CD14-positive monocyte (primary cell): ENCODE measurements at regions not wholly inside any gene's neighbourhood (a gene's known extent, or its start where the extent isn't known, plus 50 kb on each side); places are given as distances from the start of the nearest gene placed in this dataset.

Experiments used
- DNase-seq, 3 donors: peaks; one replicate each; pipeline ENCODE4 v3.0.0-alpha.2; 2011 to 2022
- H2AFZ ChIP-seq: 2 replicates; pipeline ENCODE4 v1.6.0; 2012; ENCODE audit warnings: mild to moderate bottlenecking, low read depth, low read length, inconsistent platforms; ENCODE audit not compliant: insufficient read depth, poor library complexity, severe bottlenecking
- H3K27ac ChIP-seq, 2 donors: 1 replicate in 1 of 2; 2 replicates in 1 of 2; pipeline ENCODE4 v1.5.1; 2012 to 2013; ENCODE audit warnings: low read length in 2 of 2, control low read depth in 1 of 2, inconsistent platforms in 1 of 2, low read depth in 1 of 2, mild to moderate bottlenecking in 1 of 2
- H3K27me3 ChIP-seq, 2 donors: one replicate each; pipeline versions ENCODE4 v1.6.0 to v1.6.1; 2011 to 2013; ENCODE audit warnings: low read length in 2 of 2; ENCODE audit not compliant: control insufficient read depth in 2 of 2, insufficient read depth in 2 of 2
- H3K36me3 ChIP-seq, 2 donors: replicated peaks in 1 of 2; 1 replicate in 1 of 2; 2 replicates in 1 of 2; pipeline versions ENCODE4 v1.5.1 to v1.6.1; 2012 to 2013; ENCODE audit warnings: low read length in 2 of 2, control low read depth in 1 of 2, inconsistent platforms in 1 of 2, mild to moderate bottlenecking in 1 of 2; ENCODE audit not compliant: insufficient read depth in 2 of 2, control insufficient read depth in 1 of 2
- H3K4me1 ChIP-seq, 2 donors: 1 replicate in 1 of 2; 2 replicates in 1 of 2; pipeline versions ENCODE4 v1.5.1 to v1.6.1; 2012 to 2013; ENCODE audit warnings: low read length in 2 of 2, control low read depth in 1 of 2, inconsistent platforms in 1 of 2, mild to moderate bottlenecking in 1 of 2, moderate library complexity in 1 of 2; ENCODE audit not compliant: insufficient read depth in 2 of 2, control insufficient read depth in 1 of 2
- H3K4me2 ChIP-seq: replicated peaks from 2 replicates; pipeline ENCODE3; 2012; ENCODE audit warnings: low read length, moderate library complexity, mild to moderate bottlenecking; ENCODE audit not compliant: poor library complexity, severe bottlenecking; ENCODE audit errors: extremely low read depth
- H3K4me3 ChIP-seq, 3 experiments: fragments of 200-600 bp in 1 of 3; sonication (generic) in 1 of 3; replicated peaks in 1 of 3; 1 replicate in 2 of 3; 2 replicates in 1 of 3; pipeline ENCODE4 v1.5.1; 2011 to 2013; ENCODE audit warnings: low read length in 3 of 3, mild to moderate bottlenecking in 3 of 3, control low read depth in 2 of 3, low read depth in 2 of 3, inconsistent platforms in 1 of 3, moderate library complexity in 1 of 3
- H3K79me2 ChIP-seq: 2 replicates; pipeline ENCODE4 v1.6.0; 2012; ENCODE audit warnings: mild to moderate bottlenecking, control low read depth, inconsistent platforms, low read length, moderate library complexity; ENCODE audit not compliant: insufficient read depth
- H3K9ac ChIP-seq: 2 replicates; pipeline ENCODE4 v1.6.0; 2017; ENCODE audit warnings: low read length, mild to moderate bottlenecking; ENCODE audit not compliant: insufficient read depth, poor library complexity, severe bottlenecking
- H3K9me3 ChIP-seq, 2 donors: replicated peaks in 1 of 2; 1 replicate in 1 of 2; 2 replicates in 1 of 2; pipeline versions ENCODE4 v1.5.1 to v1.6.1; 2012 to 2013; ENCODE audit warnings: low read length in 2 of 2, control low read depth in 1 of 2; ENCODE audit not compliant: control insufficient read depth in 1 of 2, insufficient read depth in 1 of 2
- H4K20me1 ChIP-seq: 2 replicates; pipeline ENCODE4 v1.6.0; 2012; ENCODE audit warnings: mild to moderate bottlenecking, low read length, control low read depth, moderate library complexity; ENCODE audit not compliant: insufficient read depth
- H3K27ac Mint-ChIP-seq, 7 donors: one replicate each; pipeline ENCODE4 v1.8.0; 2020; ENCODE audit warnings: mild to moderate bottlenecking in 7 of 7, mixed read lengths in 7 of 7, moderate library complexity in 6 of 7, inconsistent platforms in 2 of 7
- H3K27me3 Mint-ChIP-seq, 3 donors: one replicate each; pipeline ENCODE4 v1.8.0; 2021 to 2022; ENCODE audit warnings: low read depth in 3 of 3, mild to moderate bottlenecking in 3 of 3, mixed read lengths in 3 of 3, moderate library complexity in 3 of 3, inconsistent platforms in 1 of 3
- H3K36me3 Mint-ChIP-seq, 2 donors: one replicate each; pipeline ENCODE4 v1.8.0; 2020; ENCODE audit warnings: mixed read lengths in 2 of 2, inconsistent platforms in 1 of 2, mild to moderate bottlenecking in 1 of 2
- H3K4me1 Mint-ChIP-seq: one replicate; pipeline ENCODE4 v1.8.0; 2020; ENCODE audit warnings: mild to moderate bottlenecking, mixed read lengths
- H3K4me3 Mint-ChIP-seq, 2 donors: one replicate each; pipeline ENCODE4 v1.8.0; 2020; ENCODE audit warnings: mild to moderate bottlenecking in 2 of 2, mixed read lengths in 2 of 2, moderate library complexity in 1 of 2
- H3K9me3 Mint-ChIP-seq, 7 donors: one replicate each; pipeline ENCODE4 v1.8.0; 2020 to 2022; ENCODE audit warnings: mixed read lengths in 7 of 7, mild to moderate bottlenecking in 6 of 7, moderate library complexity in 6 of 7, inconsistent platforms in 2 of 7
- WGBS: methylation state at CpG from one replicate; pipeline ENCODE4 v1.1.5; 2013; ENCODE audit warnings: missing lambda C conversion rate; ENCODE audit not compliant: insufficient coverage; 5-methylcytosine and 5-hydroxymethylcytosine counted together
- intact Hi-C, 2 donors: fragments of 100-400 bp; cut with micrococcal nuclease; formaldehyde crosslinking; loops; one replicate each; pipeline versions ENCODE4 v1.15.0 to v1.15.1; 2023
- TF ChIP-seq, protein P1 (sequence below): fragments of 200-600 bp; IDR thresholded peaks from one replicate; pipeline ENCODE4 v1.8.0; 2022; ENCODE audit warnings: antibody characterized with exemption, mild to moderate bottlenecking

DNA sequence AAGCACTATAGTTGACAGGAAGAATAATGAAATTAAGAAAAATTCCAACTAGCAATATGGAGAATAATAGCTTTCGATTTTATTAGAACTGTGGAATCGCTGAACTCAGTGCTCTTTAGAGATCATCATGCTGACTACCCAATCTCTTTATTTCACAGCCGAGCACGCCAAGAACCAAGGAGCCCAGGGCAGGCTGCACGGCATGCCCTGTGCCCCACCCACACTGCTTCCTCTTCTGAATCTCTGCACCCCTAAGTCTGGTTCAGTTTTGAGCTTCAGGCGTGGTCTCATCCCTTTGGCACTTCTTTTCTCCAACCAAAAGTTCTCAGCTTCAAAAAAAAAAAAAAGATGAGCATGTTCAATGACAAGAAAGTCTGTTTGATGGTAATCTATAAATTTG is 92.4 kb upstream of the ZNF800 start:
- WGBS: 74% methylated on average over 3 of the region's 6 CpGs
- Histone ChIP-seq H2AFZ (no peak overlapping the region), H3K9ac (no peak overlapping the region), H3K9me3 (no peaks in the 10 kb centered on the region), H3K27me3 (peaks cover 3 to 4% of the 10 kb centered on the region in 2 donors), H3K36me3 (no peaks in the 10 kb centered on the region), H3K4me3 (no peak overlapping the region), H4K20me1 (no peaks in the 10 kb centered on the region), H3K4me1 (no peaks in the 10 kb centered on the region), H3K79me2 (no peaks in the 10 kb centered on the region), H3K4me2 (no peak overlapping the region), H3K27ac (no peak overlapping the region)
- TF ChIP-seq, protein P1, sequence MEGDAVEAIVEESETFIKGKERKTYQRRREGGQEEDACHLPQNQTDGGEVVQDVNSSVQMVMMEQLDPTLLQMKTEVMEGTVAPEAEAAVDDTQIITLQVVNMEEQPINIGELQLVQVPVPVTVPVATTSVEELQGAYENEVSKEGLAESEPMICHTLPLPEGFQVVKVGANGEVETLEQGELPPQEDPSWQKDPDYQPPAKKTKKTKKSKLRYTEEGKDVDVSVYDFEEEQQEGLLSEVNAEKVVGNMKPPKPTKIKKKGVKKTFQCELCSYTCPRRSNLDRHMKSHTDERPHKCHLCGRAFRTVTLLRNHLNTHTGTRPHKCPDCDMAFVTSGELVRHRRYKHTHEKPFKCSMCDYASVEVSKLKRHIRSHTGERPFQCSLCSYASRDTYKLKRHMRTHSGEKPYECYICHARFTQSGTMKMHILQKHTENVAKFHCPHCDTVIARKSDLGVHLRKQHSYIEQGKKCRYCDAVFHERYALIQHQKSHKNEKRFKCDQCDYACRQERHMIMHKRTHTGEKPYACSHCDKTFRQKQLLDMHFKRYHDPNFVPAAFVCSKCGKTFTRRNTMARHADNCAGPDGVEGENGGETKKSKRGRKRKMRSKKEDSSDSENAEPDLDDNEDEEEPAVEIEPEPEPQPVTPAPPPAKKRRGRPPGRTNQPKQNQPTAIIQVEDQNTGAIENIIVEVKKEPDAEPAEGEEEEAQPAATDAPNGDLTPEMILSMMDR: no peak
- peaks cover 6 to 19% (median 17%) of the 10 kb centered on the region in 3 donors for H3K27me3 Mint-ChIP-seq
- no peaks in the 10 kb centered on the region for H3K4me1 Mint-ChIP-seq
- intact Hi-C loops: no loop called here
- no peak overlapping the region for H3K4me3 Mint-ChIP-seq
- DNase-seq: no peak
- H3K36me3 Mint-ChIP-seq: no peaks in the 10 kb centered on the region
- peaks cover 2 to 10% (median 7%) of the 10 kb centered on the region in 7 donors for H3K9me3 Mint-ChIP-seq
- H3K27ac Mint-ChIP-seq: no peak overlapping the region

- no peaks in the 10 kb centered on the region for H3K9me3 Mint-ChIP-seq
- no peak overlapping the region for H2AFZ ChIP-seq
- 100% methylated on average over 1 of the region's 2 CpGs for whole genome bisulfite sequencing
These were observed 86.0 kb upstream of the ZNF800 start for GRCh38 chr7:127478461-127478860.

More at GRCh38 chr7:127478461-127478860, 86.0 kb upstream of the ZNF800 start:
- Histone ChIP-seq H4K20me1 (no peaks in the 10 kb centered on the region), H3K4me3 (no peak overlapping the region), H3K27ac (no peak overlapping the region), H3K27me3 (no peaks in the 10 kb centered on the region), H3K4me2 (no peak overlapping the region), H3K4me1 (no peaks in the 10 kb centered on the region), H3K9ac (no peak overlapping the region), H3K9me3 (no peaks in the 10 kb centered on the region), H3K79me2 (no peaks in the 10 kb centered on the region), H3K36me3 (no peaks in the 10 kb centered on the region)
- H3K4me3 Mint-ChIP-seq: no peak overlapping the region
- no peaks in the 10 kb centered on the region for H3K36me3 Mint-ChIP-seq
- no peaks in the 10 kb centered on the region for H3K4me1 Mint-ChIP-seq
- TF ChIP-seq, protein P1: no peak
- H3K27me3 Mint-ChIP-seq: peaks cover 14 to 28% (median 21%) of the 10 kb centered on the region in 3 donors
- H3K27ac Mint-ChIP-seq: no peak overlapping the region
- no peak for DNase-seq
- intact Hi-C loops: no loop called here
